HepG2 (cell line): ENCODE measurements at regions not wholly inside any gene's neighbourhood (a gene's known extent, or its start where the extent isn't known, plus 50 kb on each side); places are given as distances from the start of the nearest gene placed in this dataset.

Source experiments
- ATAC-seq: fragments of 200-7000 bp; cut with Tn5 transposase; 3 replicates; pipeline ENCODE4 v1.9.1; 2020; ENCODE audit warnings: mild to moderate bottlenecking, moderate library complexity
- BruUV-seq: library from RNA; stranded (reverse); fragments of 400-500 nt; replicated peaks from 2 replicates; lab custom pipeline; 2021; lab: Mats Ljungman, UMichigan
- CTCF ChIA-PET: fragments of 300-600 bp; formaldehyde crosslinking; extraction: SDS; loops from one replicate; lab custom pipeline; 2021; ENCODE audit warnings: low total read pairs, inconsistent platforms, low intra/inter-chr PET ratio; lab: Yijun Ruan, JAX
- POLR2A ChIA-PET: fragments of 350-600 bp; sonication (Branson Sonifier 250); formaldehyde crosslinking; loops from one replicate; lab custom pipeline; 2020; ENCODE audit warnings: antibody characterized with exemption, inconsistent platforms; lab: Yijun Ruan, JAX
- DNase-seq: peaks from one replicate; pipeline ENCODE4 v3.0.0-alpha.2; 2015; ENCODE audit warnings: low spot score
- FAIRE-seq: peaks from 3 replicates; lab custom pipeline; 2011; peaks lifted over from hg19 to GRCh38; lab: Jason Lieb, UNC
- H2AFZ ChIP-seq: one replicate; pipeline ENCODE4 v1.6.1; 2011; ENCODE audit warnings: low read length, inconsistent platforms
- H3K27ac ChIP-seq: fragments of 300-600 bp; 3 replicates; pipeline ENCODE4 v1.8.0; 2011; ENCODE audit warnings: mixed run types, mild to moderate bottlenecking, mixed read lengths, low read length, inconsistent platforms; ENCODE audit not compliant: insufficient read depth; ENCODE audit errors: extremely low read length
- H3K27me3 ChIP-seq, 2 experiments: fragments of 200-600 bp in 1 of 2; 2 replicates in 1 of 2; 3 replicates in 1 of 2; pipeline versions ENCODE4 v1.6.0 to v1.8.0; 2011; ENCODE audit warnings: low read length in 2 of 2, mild to moderate bottlenecking in 2 of 2, moderate library complexity in 2 of 2, inconsistent platforms in 1 of 2; ENCODE audit not compliant: insufficient read depth in 2 of 2, control insufficient read depth in 1 of 2
- H3K36me3 ChIP-seq, 2 experiments: fragments of 200-600 bp in 1 of 2; replicated peaks in 1 of 2; 2 replicates in 1 of 2; 3 replicates in 1 of 2; pipeline versions ENCODE4 v1.5.1 to v1.8.0; 2011; ENCODE audit warnings: low read length in 2 of 2, inconsistent platforms in 1 of 2; ENCODE audit not compliant: insufficient read depth in 2 of 2, control insufficient read depth in 1 of 2
- H3K4me1 ChIP-seq: 2 replicates; pipeline ENCODE4 v1.5.1; 2012; ENCODE audit warnings: low read length, inconsistent platforms; ENCODE audit not compliant: insufficient read depth
- H3K4me2 ChIP-seq: 2 replicates; pipeline ENCODE4 v1.6.0; 2011; ENCODE audit warnings: low read depth, low read length, inconsistent platforms
- H3K4me3 ChIP-seq, 3 experiments: fragments of 200-600 bp in 1 of 3; sonication (generic), shearing (Covaris generic) in 1 of 3; replicated peaks in 1 of 3; 2 replicates each; pipeline ENCODE4 v1.5.1; 2011 to 2016; ENCODE audit warnings: low read length in 3 of 3, inconsistent platforms in 2 of 3, low read depth in 2 of 3, mild to moderate bottlenecking in 2 of 3, control low read depth in 1 of 3, mixed read lengths in 1 of 3; ENCODE audit not compliant: insufficient read depth in 1 of 3
- H3K79me2 ChIP-seq: one replicate; pipeline ENCODE4 v1.6.1; 2011; ENCODE audit warnings: low read length, inconsistent platforms; ENCODE audit not compliant: insufficient read depth
- H3K9ac ChIP-seq: 2 replicates; pipeline ENCODE4 v1.6.0; 2011; ENCODE audit warnings: mild to moderate bottlenecking, low read depth, low read length, inconsistent platforms; ENCODE audit not compliant: insufficient read depth
- H3K9me3 ChIP-seq: 2 replicates; pipeline ENCODE4 v1.5.1; 2012; ENCODE audit warnings: mild to moderate bottlenecking, low read length
- H4K20me1 ChIP-seq: 2 replicates; pipeline ENCODE4 v1.6.0; 2011; ENCODE audit warnings: inconsistent platforms, mild to moderate bottlenecking, low read length, moderate library complexity; ENCODE audit not compliant: insufficient read depth
- CBX5 ChIP-seq: sonication (generic); formaldehyde crosslinking; IDR thresholded peaks from 2 replicates; pipeline ENCODE4 v1.4.0; 2020; ENCODE audit warnings: missing genetic modification reagents, borderline replicate concordance
- FOXK2 ChIP-seq: fragments of 450-650 bp; IDR thresholded peaks from 2 replicates; pipeline ENCODE4 v1.6.1; 2016
- HIVEP1 ChIP-seq: sonication (generic); formaldehyde crosslinking; IDR thresholded peaks from 2 replicates; pipeline ENCODE4 v1.4.0; 2020; ENCODE audit warnings: mild to moderate bottlenecking, missing genetic modification reagents
- MXD4 ChIP-seq: IDR thresholded peaks from 2 replicates; pipeline ENCODE4 v1.6.1; 2016; ENCODE audit warnings: mild to moderate bottlenecking, missing biosample characterization, missing genetic modification reagents
- POLR2AphosphoS5 ChIP-seq: IDR thresholded peaks from 2 replicates; pipeline ENCODE4 v1.6.1; 2012; ENCODE audit warnings: low read depth, low read length
- ZBTB1 ChIP-seq: sonication (generic); formaldehyde crosslinking; IDR thresholded peaks from 2 replicates; pipeline ENCODE4 v1.4.0; 2020; ENCODE audit warnings: missing genetic modification reagents, borderline replicate concordance
- ZNF468 ChIP-seq: sonication (generic); formaldehyde crosslinking; IDR thresholded peaks from 2 replicates; pipeline ENCODE4 v1.8.0; 2022; ENCODE audit warnings: mild to moderate bottlenecking, moderate library complexity, missing genetic modification reagents
- ZNF879 ChIP-seq: sonication (generic); formaldehyde crosslinking; IDR thresholded peaks from 2 replicates; pipeline ENCODE4 v1.8.1; 2023; ENCODE audit warnings: missing genetic modification reagents
- ZSCAN12 ChIP-seq: sonication (generic); formaldehyde crosslinking; IDR thresholded peaks from 2 replicates; pipeline ENCODE4 v1.9.0; 2021; ENCODE audit warnings: mild to moderate bottlenecking, missing genetic modification reagents
- WGBS: methylation state at CpG from one replicate; pipeline ENCODE4 v1.1.6; 2017; ENCODE audit warnings: low lambda C conversion rate; 5-methylcytosine and 5-hydroxymethylcytosine counted together
- in situ Hi-C: cut with HindIII; loops from 2 replicates; pipeline ENCODE4 v1.10.0; 2017; ENCODE audit warnings: low pct_unique_long_range_greater_than_20kb; ENCODE audit not compliant: extremely low pct_ligation_motif_present
- intact Hi-C: fragments of 100-400 bp; cut with micrococcal nuclease; formaldehyde crosslinking; loops from one replicate; pipeline ENCODE4 v1.10.0; 2022; ENCODE audit not compliant: unreplicated experiment
- TF ChIP-seq, protein P1 (sequence below): sonication (generic); formaldehyde crosslinking; IDR thresholded peaks from 2 replicates; pipeline ENCODE4 v1.4.0; 2020; ENCODE audit warnings: missing genetic modification reagents, borderline replicate concordance
- TF ChIP-seq, protein P2 (sequence below): sonication (generic); formaldehyde crosslinking; IDR thresholded peaks from 2 replicates; pipeline ENCODE4 v1.9.0; 2021; ENCODE audit warnings: missing genetic modification reagents, borderline replicate concordance

DNA sequence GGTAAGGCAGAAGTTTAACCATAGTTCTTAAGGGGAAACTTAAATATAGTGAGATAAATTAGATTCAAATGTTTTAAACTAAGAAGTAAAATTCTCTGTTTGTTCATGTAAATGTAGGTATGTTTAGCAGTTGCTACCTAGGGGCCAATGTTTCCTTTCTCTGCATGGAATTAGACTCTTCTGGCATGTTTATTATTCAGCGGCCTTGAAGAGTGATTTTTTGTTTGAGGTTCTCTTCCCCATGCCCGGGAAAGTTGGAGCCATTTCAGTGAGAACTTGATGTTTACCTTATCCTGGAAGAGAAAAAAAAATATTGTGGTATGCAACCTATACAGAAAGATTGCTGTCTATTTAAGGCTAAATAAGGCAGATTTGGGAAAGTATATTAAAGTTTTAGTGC lies 492.9 kb downstream of the KLF5 start:
- H3K27ac ChIP-seq, result no peak overlapping the region
- intact Hi-C loops (no loop called here), in situ Hi-C loops (no loop called here)
- POLR2A ChIA-PET, result no interaction called here
- CTCF ChIA-PET, result no interaction called here
- DNase-seq (no peak), FAIRE-seq (no peak), ATAC-seq (no peak)
- no peaks in the 10 kb centered on the region for H3K79me2 ChIP-seq
- H2AFZ ChIP-seq, result no peak overlapping the region
- no peaks in the 10 kb centered on the region for H3K4me1 ChIP-seq
- 0% methylated on average over 2 of the region's 2 CpGs for WGBS
- H3K4me2 ChIP-seq, result no peak overlapping the region
- TF ChIP-seq CBX5 (CRISPR knock-in tag), result no peak
- TF ChIP-seq ZNF468 (CRISPR knock-in tag), result no peak
- TF ChIP-seq ZNF879, result no peak
- no peak for TF ChIP-seq MXD4
- TF ChIP-seq FOXK2, result no peak
- no peak for TF ChIP-seq POLR2AphosphoS5
- TF ChIP-seq ZBTB1, result no peak
- TF ChIP-seq ZSCAN12 (CRISPR knock-in tag), result no peak
- TF ChIP-seq, protein P1, sequence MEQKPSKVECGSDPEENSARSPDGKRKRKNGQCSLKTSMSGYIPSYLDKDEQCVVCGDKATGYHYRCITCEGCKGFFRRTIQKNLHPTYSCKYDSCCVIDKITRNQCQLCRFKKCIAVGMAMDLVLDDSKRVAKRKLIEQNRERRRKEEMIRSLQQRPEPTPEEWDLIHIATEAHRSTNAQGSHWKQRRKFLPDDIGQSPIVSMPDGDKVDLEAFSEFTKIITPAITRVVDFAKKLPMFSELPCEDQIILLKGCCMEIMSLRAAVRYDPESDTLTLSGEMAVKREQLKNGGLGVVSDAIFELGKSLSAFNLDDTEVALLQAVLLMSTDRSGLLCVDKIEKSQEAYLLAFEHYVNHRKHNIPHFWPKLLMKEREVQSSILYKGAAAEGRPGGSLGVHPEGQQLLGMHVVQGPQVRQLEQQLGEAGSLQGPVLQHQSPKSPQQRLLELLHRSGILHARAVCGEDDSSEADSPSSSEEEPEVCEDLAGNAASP (CRISPR knock-in tag), result no peak
- TF ChIP-seq HIVEP1, result no peak
- TF ChIP-seq, protein P2, sequence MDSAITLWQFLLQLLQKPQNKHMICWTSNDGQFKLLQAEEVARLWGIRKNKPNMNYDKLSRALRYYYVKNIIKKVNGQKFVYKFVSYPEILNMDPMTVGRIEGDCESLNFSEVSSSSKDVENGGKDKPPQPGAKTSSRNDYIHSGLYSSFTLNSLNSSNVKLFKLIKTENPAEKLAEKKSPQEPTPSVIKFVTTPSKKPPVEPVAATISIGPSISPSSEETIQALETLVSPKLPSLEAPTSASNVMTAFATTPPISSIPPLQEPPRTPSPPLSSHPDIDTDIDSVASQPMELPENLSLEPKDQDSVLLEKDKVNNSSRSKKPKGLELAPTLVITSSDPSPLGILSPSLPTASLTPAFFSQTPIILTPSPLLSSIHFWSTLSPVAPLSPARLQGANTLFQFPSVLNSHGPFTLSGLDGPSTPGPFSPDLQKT (CRISPR knock-in tag), result no peak
- H3K27me3 ChIP-seq, result peaks cover 0 to 11% of the 10 kb centered on the region in 2 experiments; a peak in 1 of 5 replicates
- no peaks in the 10 kb centered on the region for H3K36me3 ChIP-seq
- no peak overlapping the region for H3K9ac ChIP-seq
- H3K4me3 ChIP-seq, result no peak overlapping the region
- H3K9me3 ChIP-seq, result no peaks in the 10 kb centered on the region
- H4K20me1 ChIP-seq, result no peaks in the 10 kb centered on the region
- no TSS peak for BruUV-seq
